ENCODE measurements at regions not wholly inside any gene's neighbourhood (a gene's known extent, or its start where the extent isn't known, plus 50 kb on each side); places are given as distances from the start of the nearest gene placed in this dataset.

GRCh38 chr12:107442326-107442987 is 243.1 kb upstream of the PWP1 start:
- DNase-seq (ENCODE audit: low spot score), result no peak

- DNase-seq (ENCODE audit: low spot score), result no peak
Observed at GRCh38 chr12:107443320-107444090, 242.1 kb upstream of the PWP1 start.

DNA sequence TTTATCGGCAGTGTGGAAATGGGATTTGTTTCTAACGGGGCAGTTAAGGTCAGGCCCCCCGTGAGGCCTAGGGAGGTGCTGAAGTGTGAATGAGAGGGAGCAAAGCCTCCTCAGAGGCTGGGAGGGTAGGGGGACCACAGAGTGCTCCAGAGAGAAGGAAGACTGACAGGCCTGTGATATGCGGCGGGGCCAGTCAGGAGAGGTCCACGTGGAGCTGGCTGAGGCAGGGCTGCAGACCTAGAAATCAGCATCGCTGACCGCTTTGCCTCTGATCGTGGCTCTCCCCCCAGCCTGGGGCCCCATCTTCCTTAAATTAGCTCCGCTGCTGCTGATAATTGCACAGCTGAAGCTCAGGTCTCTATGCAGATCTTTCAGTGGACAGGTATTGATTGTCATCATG is 240.8 kb upstream of the PWP1 start:
- no peak for DNase-seq (ENCODE audit: low spot score)

GRCh38 chr12:107446476-107446875 is 239.1 kb upstream of the PWP1 start:
- DNase-seq (ENCODE audit: low spot score), result no peak

- no peak for DNase-seq (ENCODE audit: low spot score)
Observed at GRCh38 chr12:107447336-107447735, 238.3 kb upstream of the PWP1 start.

DNA sequence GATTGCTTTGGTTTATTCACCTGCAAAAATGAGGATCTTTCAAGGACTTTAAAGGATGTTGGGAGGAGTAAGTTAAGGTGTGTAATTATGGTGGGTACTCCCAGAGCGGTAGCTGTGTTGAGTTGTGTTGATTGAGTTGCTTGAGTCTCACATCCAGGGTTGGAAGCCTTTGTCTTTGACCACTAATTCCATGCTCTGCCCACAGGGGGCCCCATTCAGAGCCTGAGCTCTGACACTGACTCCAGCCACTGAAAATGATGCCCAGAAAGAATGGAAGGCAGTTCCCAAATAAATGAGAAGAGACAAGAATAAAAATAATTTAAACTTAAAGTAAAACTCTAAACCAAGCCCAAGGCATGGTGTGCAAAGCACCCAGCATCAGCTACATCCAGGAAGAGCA is 237.4 kb upstream of the PWP1 start:
- DNase-seq (ENCODE audit: low spot score), result no peak

DNA sequence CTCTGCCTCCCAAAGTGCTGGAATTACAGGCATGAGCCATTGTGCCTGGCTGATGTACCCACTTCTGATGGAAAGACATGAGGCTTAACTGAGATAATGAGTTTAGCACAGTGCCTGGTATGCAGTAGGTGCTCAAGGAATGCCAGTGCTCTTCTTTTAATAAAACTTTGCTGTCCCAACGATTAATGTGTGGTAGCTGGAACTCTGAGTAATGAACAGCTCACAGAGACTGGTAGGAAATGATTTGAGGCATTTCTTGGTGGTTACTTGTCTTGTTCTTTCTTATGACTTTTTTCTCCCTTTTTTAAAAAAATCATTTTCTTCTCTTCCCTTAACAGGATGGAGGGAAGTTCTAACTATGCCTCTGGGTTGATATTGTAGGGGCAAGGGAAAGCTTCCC is 235.7 kb upstream of the PWP1 start:
- no peak for DNase-seq (ENCODE audit: low spot score)

GRCh38 chr12:107450541-107450940 is 235.1 kb upstream of the PWP1 start:
- DNase-seq (ENCODE audit: low spot score), result no peak

- DNase-seq (ENCODE audit: low spot score), result no peak
Observed at GRCh38 chr12:107451246-107451645, 234.4 kb upstream of the PWP1 start.

- no peak for DNase-seq (ENCODE audit: low spot score)
Observed at GRCh38 chr12:107454109-107454830, 231.3 kb upstream of the PWP1 start.

GRCh38 chr12:107457362-107457935 is 228.2 kb upstream of the PWP1 start:
- no peak for DNase-seq (ENCODE audit: low spot score)

GRCh38 chr12:107458163-107458562 is 227.4 kb upstream of the PWP1 start:
- no peak for DNase-seq (ENCODE audit: low spot score)

DNA sequence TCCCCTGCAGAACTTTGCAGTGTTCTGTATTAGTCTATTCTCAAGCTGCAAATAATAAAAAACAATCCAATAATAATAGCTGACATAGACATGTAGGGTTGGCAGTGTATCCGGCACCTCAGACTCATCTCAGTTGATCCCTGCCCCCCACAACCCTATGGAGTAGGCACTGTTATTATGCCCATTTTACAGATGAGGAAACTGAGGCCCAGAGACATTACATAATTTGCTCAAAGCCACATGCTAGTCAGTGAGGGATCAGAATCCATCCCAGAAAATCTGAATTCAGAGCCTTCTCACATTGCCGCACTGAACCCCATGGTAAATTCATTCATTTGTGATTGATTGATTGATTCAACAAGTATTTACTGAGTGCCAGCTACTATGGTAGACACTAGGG is 226.6 kb upstream of the PWP1 start:
- DNase-seq (ENCODE audit: low spot score), result no peak

GRCh38 chr12:107459641-107460040 is 226.0 kb upstream of the PWP1 start:
- no peak for DNase-seq (ENCODE audit: low spot score)

DNA sequence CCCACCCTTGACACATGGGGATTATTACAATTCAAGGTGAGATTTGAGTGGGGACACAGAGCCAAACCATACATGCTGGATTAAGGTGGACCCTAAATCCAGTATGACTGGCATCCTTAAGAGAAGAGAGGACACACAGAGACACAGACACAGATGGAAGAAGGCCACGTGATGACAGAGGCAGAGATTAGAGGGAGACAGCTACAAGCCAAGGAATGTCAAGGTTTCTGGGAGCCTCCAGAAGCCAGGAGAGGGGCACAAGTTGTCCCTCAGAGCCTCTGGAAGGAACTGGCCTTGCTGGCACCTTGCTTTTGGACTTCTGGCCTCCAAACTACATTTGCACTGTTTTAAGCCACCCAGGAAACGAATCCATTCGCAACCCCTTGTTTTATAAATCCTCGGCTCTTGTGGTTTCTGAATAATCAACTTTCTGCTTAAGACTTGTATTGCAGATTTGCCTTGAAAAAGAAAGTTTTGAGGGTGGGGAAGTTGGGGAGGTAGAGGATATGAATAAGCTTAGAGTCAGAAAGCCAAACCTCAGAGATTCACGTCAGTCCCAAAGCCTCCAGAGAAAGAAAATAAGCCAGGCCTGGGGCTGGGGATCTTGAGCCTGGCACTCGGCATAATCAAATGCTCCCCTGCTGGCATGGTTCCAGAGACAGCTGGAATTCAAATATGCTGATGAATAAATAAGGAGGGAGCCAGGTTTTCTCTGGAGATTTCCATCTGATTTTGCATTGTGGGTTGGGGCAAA is 224.2 kb upstream of the PWP1 start:
- no peak for DNase-seq (ENCODE audit: low spot score)

DNA sequence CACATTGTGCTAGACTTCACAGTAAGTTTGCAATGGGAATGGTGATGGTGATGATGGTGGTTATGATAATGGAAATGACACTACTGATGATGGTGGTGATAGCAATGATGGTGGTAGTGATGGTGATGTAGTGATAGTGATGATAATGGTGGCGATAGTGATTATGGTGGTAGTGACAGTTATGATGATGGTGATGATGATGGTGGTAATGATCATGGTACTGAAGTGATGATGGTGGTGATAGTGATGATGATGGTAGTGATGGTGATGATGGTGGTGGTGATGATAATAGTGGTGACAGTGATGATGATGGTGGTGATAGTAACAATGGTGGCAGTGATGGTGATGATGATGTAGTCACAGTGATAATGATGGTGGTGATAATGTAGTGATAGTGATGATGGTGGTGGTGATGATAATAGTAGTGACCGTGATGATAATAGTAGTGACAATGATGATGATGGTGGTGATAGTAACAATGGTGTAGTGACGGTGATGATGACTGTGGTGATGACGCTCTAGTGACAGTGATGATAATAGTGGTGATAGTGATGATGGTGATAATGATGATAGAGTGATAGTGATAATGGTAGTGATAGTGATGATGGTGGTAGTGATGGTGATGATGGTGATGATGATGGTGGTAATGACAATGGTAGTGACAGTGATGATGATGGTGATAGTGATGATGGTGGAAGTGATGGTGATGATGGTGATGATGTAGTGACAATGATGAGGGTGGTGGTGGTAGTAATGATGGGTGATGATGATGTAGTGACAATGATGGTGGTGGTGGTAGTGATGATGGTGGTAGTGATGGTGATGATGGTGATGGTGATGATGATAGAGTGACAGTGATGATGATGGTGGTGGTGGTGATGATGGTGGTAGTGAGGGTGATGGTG is 222.9 kb upstream of the PWP1 start:
- no peak for DNase-seq (ENCODE audit: low spot score)

- no peak for DNase-seq (ENCODE audit: low spot score)
Observed at GRCh38 chr12:107464644-107465043, 221.0 kb upstream of the PWP1 start.

DNA sequence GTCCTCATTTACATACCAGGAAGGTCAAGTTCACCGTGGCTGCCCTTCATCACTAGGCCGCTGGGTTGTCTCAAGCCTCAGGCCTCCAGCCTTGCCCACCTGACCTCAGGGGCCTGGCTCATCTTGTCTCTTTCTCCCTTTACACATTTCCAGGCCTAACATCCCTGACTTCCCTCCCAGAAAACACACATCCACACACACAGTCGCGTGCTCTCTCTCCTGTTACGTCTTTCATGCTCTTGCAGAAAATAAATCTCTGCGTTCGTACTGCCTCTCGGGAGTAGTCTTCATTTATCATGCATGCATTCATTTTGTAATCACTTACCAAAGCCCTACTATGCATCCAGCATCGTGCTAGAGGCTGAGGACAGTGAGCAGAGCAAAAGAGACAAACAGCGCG is 220.0 kb upstream of the PWP1 start:
- DNase-seq (ENCODE audit: low spot score), result no peak

DNA sequence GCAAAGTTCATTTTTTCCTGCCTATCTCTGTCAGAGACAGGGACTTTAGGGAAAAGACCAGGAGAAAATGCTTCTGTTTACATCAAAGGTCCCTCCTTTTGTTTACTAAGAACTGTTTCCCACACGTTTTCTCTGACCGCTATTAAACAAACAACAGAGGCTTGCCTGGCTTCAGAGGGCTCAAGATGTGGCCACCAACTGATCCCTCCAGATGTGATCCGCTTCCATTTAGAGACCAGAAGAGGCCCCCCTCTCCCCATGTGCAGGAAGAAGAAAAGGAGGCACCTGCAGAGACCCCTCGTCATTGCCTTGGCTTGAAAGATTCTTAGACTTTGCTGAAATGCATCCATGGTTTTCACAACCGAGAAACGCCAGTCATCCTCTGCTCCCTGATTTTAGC is 217.9 kb upstream of the PWP1 start:
- DNase-seq (ENCODE audit: low spot score), result no peak

DNA sequence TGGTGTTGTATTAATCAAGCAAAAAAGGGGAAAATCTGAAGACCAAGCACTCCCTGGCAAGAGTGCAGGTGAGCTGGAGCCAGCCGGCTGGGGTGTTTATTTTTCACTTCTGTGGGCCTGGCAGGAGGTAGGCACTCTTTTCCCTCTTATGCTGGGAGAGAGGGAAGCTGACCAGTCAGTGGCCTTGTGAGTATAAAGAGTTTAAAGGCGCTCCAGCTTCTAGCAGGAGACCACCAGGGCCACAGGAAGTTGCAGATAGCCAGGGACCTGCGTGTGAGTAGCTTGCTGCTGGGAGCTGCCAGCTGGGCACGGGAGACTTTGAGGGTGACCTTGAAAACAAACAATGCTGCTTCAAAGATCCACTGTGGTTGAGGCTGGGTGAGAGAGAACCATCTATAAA is 217.4 kb upstream of the PWP1 start:
- no peak for DNase-seq (ENCODE audit: low spot score)

GRCh38 chr12:107469011-107469410 is 216.6 kb upstream of the PWP1 start:
- DNase-seq (ENCODE audit: low spot score), result no peak
